OCI-LY1 (cell line): ENCODE measurements at regions not wholly inside any gene's neighbourhood (a gene's known extent, or its start where the extent isn't known, plus 50 kb on each side); places are given as distances from the start of the nearest gene placed in this dataset.

Experiments used
- H2AFZ ChIP-seq: fragments of 200-600 bp; sonication (generic), shearing (Covaris generic); 2 replicates; pipeline ENCODE4 v1.6.0; 2014; ENCODE audit warnings: antibody characterized with exemption, mild to moderate bottlenecking, low read length
- H3F3A ChIP-seq: fragments of 200-600 bp; sonication (generic), shearing (Covaris generic); 2 replicates; pipeline ENCODE4 v1.6.0; 2014; ENCODE audit warnings: mild to moderate bottlenecking, antibody characterized with exemption, low read length, moderate library complexity; ENCODE audit not compliant: insufficient read depth
- H3K27ac ChIP-seq: fragments of 200-600 bp; sonication (generic); 2 replicates; pipeline ENCODE4 v1.5.1; 2014; ENCODE audit warnings: low read length, mixed run types, mild to moderate bottlenecking, low read depth; ENCODE audit not compliant: poor library complexity, severe bottlenecking
- H3K27me3 ChIP-seq: fragments of 200-600 bp; sonication (generic); 2 replicates; pipeline ENCODE4 v1.6.0; 2014; ENCODE audit warnings: antibody characterized with exemption, mild to moderate bottlenecking, low read length, moderate library complexity; ENCODE audit not compliant: insufficient read depth
- H3K36me3 ChIP-seq: fragments of 200-600 bp; sonication (generic); 2 replicates; pipeline ENCODE4 v1.6.1; 2014; ENCODE audit warnings: mild to moderate bottlenecking, antibody characterized with exemption, low read length, moderate library complexity, mixed read lengths; ENCODE audit not compliant: insufficient read depth
- H3K4me1 ChIP-seq: fragments of 200-600 bp; sonication (generic); 2 replicates; pipeline ENCODE4 v1.5.1; 2014; ENCODE audit warnings: mild to moderate bottlenecking, low read length, moderate library complexity; ENCODE audit not compliant: insufficient read depth, severe bottlenecking
- H3K4me2 ChIP-seq: fragments of 200-600 bp; sonication (generic), shearing (Covaris generic); 2 replicates; pipeline ENCODE4 v1.6.1; 2014; ENCODE audit warnings: low read length
- H3K4me3 ChIP-seq: fragments of 200-600 bp; sonication (generic); 2 replicates; pipeline ENCODE4 v1.5.1; 2014; ENCODE audit warnings: low read length, low read depth, mild to moderate bottlenecking, mixed read lengths; ENCODE audit not compliant: poor library complexity, severe bottlenecking
- H3K79me2 ChIP-seq: fragments of 200-600 bp; shearing (Covaris generic); 2 replicates; pipeline ENCODE4 v1.6.1; 2016; ENCODE audit warnings: mixed run types, low read length, mixed read lengths; ENCODE audit not compliant: insufficient read depth
- H3K9ac ChIP-seq: fragments of 200-600 bp; sonication (generic), shearing (Covaris generic); 2 replicates; pipeline ENCODE4 v1.6.1; 2014; ENCODE audit warnings: mild to moderate bottlenecking, low read length, mixed read lengths
- H3K9me2 ChIP-seq: fragments of 200-600 bp; sonication (generic), shearing (Covaris generic); 2 replicates; pipeline ENCODE4 v1.6.1; 2014; ENCODE audit warnings: low read depth, mild to moderate bottlenecking, low read length, mixed read lengths
- H3K9me3 ChIP-seq: fragments of 200-600 bp; shearing (Covaris generic); 2 replicates; pipeline ENCODE4 v1.6.1; 2014; ENCODE audit warnings: low read length, mixed read lengths
- H4K20me1 ChIP-seq: fragments of 200-600 bp; sonication (generic), shearing (Covaris generic); 2 replicates; pipeline ENCODE4 v1.6.0; 2016; ENCODE audit warnings: mild to moderate bottlenecking, low read length; ENCODE audit not compliant: insufficient read depth
- CTCF ChIP-seq: fragments of 200-600 bp; sonication (generic), shearing (Covaris generic); IDR thresholded peaks from 2 replicates; pipeline ENCODE4 v1.5.1; 2017; ENCODE audit warnings: mild to moderate bottlenecking, antibody characterized with exemption, low read length, moderate library complexity, mixed read lengths
- EZH2 ChIP-seq: fragments of 200-600 bp; sonication (generic), shearing (Covaris generic); IDR thresholded peaks from 2 replicates; pipeline ENCODE4 v1.8.0; 2017; ENCODE audit warnings: borderline replicate concordance, mixed run types, mild to moderate bottlenecking, antibody characterized with exemption, low read length, moderate library complexity, mixed read lengths

GRCh38 chr17:69608141-69608540, 193.6 kb downstream of the MAP2K6 start:
- no peak for TF ChIP-seq CTCF
- TF ChIP-seq EZH2 = no peak
- H3K9ac ChIP-seq = peak overlapping the region; percentile 37
- H3K4me3 ChIP-seq = no peak overlapping the region
- H3K4me2 ChIP-seq = peak overlapping the region; percentile 40
- H3K27ac ChIP-seq = peak overlapping the region; percentile 82
- no peaks in the 10 kb centered on the region for H3K79me2 ChIP-seq
- H4K20me1 ChIP-seq = no peaks in the 10 kb centered on the region
- H3K27me3 ChIP-seq = no peaks in the 10 kb centered on the region
- H3K9me3 ChIP-seq = peaks cover 4% of the 10 kb centered on the region; the same call in 1 of the 2 replicates
- peaks cover 51% of the 10 kb centered on the region for H3K4me1 ChIP-seq
- H2AFZ ChIP-seq = 0 out of 2 replicates have a peak overlapping the region, but pooled peaks have one; percentile 59
- no peaks in the 10 kb centered on the region for H3K36me3 ChIP-seq
- H3F3A ChIP-seq = 0 out of 2 replicates have a peak, but pooled peaks cover 4% of the 10 kb centered on the region
- H3K9me2 ChIP-seq = no peaks in the 10 kb centered on the region

- no peak for TF ChIP-seq EZH2
- no peak for TF ChIP-seq CTCF
- Histone ChIP-seq H3K4me2 (peak overlapping the region; percentile 40; the same call in 1 of the 2 replicates), H3K36me3 (no peaks in the 10 kb centered on the region), H3F3A (0 out of 2 replicates have a peak, but pooled peaks cover 4% of the 10 kb centered on the region), H3K9me2 (no peaks in the 10 kb centered on the region), H3K4me3 (no peak overlapping the region), H2AFZ (0 out of 2 replicates have a peak overlapping the region, but pooled peaks have one; percentile 59), H3K27me3 (no peaks in the 10 kb centered on the region), H3K27ac (peak overlapping the region; percentile 82), H3K4me1 (peaks cover 45% of the 10 kb centered on the region), H4K20me1 (no peaks in the 10 kb centered on the region), H3K9me3 (peaks cover 4% of the 10 kb centered on the region; the same call in 1 of the 2 replicates), H3K9ac (peak overlapping the region; percentile 37), H3K79me2 (no peaks in the 10 kb centered on the region)
These were observed 194.4 kb downstream of the MAP2K6 start for GRCh38 chr17:69608808-69609472.

GRCh38 chr17:69609473-69610305, 195.2 kb downstream of the MAP2K6 start:
- Histone ChIP-seq H3K36me3 (no peaks in the 10 kb centered on the region), H4K20me1 (no peaks in the 10 kb centered on the region), H3K9ac (peak overlapping the region; percentile 37; the same call in 1 of the 2 replicates), H3K79me2 (no peaks in the 10 kb centered on the region), H3K9me3 (peaks cover 4% of the 10 kb centered on the region; the same call in 1 of the 2 replicates), H3F3A (0 out of 2 replicates have a peak, but pooled peaks cover 4% of the 10 kb centered on the region), H3K4me1 (peaks cover 45% of the 10 kb centered on the region), H3K4me2 (no peak overlapping the region), H3K9me2 (no peaks in the 10 kb centered on the region), H2AFZ (no peak overlapping the region), H3K4me3 (no peak overlapping the region), H3K27ac (peak overlapping the region; percentile 82), H3K27me3 (no peaks in the 10 kb centered on the region)
- peak; percentile 93 for TF ChIP-seq CTCF
- no peak for TF ChIP-seq EZH2
